H9 (cell line): ENCODE measurements at regions not wholly inside any gene's neighbourhood (a gene's known extent, or its start where the extent isn't known, plus 50 kb on each side); places are given as distances from the start of the nearest gene placed in this dataset.

ENCODE experiments used
- DNase-seq: peaks from one replicate; pipeline ENCODE4 v3.0.0-alpha.2; 2017
- H2AFZ ChIP-seq: one replicate; pipeline ENCODE4 v1.6.1; 2013; ENCODE audit warnings: mild to moderate bottlenecking, low read length, control low read depth, moderate library complexity
- H2AK5ac ChIP-seq: 2 replicates; pipeline ENCODE4 v1.6.1; 2013; ENCODE audit warnings: low read length, control low read depth, mixed read lengths; ENCODE audit not compliant: insufficient read length
- H2BK120ac ChIP-seq: one replicate; pipeline ENCODE4 v1.6.1; 2013; ENCODE audit warnings: low read depth, mild to moderate bottlenecking, low read length, control low read depth, inconsistent platforms; ENCODE audit not compliant: poor library complexity, severe bottlenecking
- H2BK12ac ChIP-seq: 2 replicates; pipeline ENCODE4 v1.6.1; 2013; ENCODE audit warnings: low read length, control low read depth, mixed read lengths, low read depth; ENCODE audit not compliant: insufficient read length
- H2BK15ac ChIP-seq: 2 replicates; pipeline ENCODE4 v1.6.1; 2013; ENCODE audit warnings: low read depth, low read length, control low read depth
- H2BK20ac ChIP-seq: one replicate; pipeline ENCODE4 v1.6.1; 2013; ENCODE audit warnings: low read depth, mild to moderate bottlenecking, low read length, control low read depth, inconsistent platforms; ENCODE audit not compliant: poor library complexity, severe bottlenecking
- H2BK5ac ChIP-seq: 2 replicates; pipeline ENCODE4 v1.6.1; 2013; ENCODE audit warnings: low read length, control low read depth, mixed read lengths; ENCODE audit not compliant: insufficient read length
- H3K14ac ChIP-seq: 2 replicates; pipeline ENCODE4 v1.6.1; 2013; ENCODE audit warnings: low read length, control low read depth; ENCODE audit not compliant: insufficient read depth
- H3K18ac ChIP-seq: 2 replicates; pipeline ENCODE4 v1.6.1; 2013; ENCODE audit warnings: low read depth, mild to moderate bottlenecking, mixed read lengths, low read length, control low read depth; ENCODE audit not compliant: insufficient read length
- H3K23ac ChIP-seq: 2 replicates; pipeline ENCODE4 v1.6.1; 2013; ENCODE audit warnings: low read length, control low read depth, mixed read lengths, low read depth; ENCODE audit not compliant: insufficient read length
- H3K23me2 ChIP-seq: 2 replicates; pipeline ENCODE4 v1.6.1; 2013; ENCODE audit warnings: low read depth, mild to moderate bottlenecking, mixed read lengths, low read length, control low read depth; ENCODE audit not compliant: insufficient read length, poor library complexity, severe bottlenecking
- H3K27ac ChIP-seq: 2 replicates; pipeline ENCODE4 v1.5.1; 2013; ENCODE audit warnings: low read length, control low read depth, mixed read lengths, low read depth; ENCODE audit not compliant: insufficient read length
- H3K27me3 ChIP-seq: 2 replicates; pipeline ENCODE4 v1.6.1; 2013; ENCODE audit warnings: low read length, control low read depth, inconsistent platforms; ENCODE audit not compliant: insufficient read depth
- H3K4ac ChIP-seq: 2 replicates; pipeline ENCODE4 v1.6.1; 2013; ENCODE audit warnings: low read depth, mild to moderate bottlenecking, control low read depth, inconsistent platforms, low read length, moderate library complexity
- H3K4me1 ChIP-seq: 2 replicates; pipeline ENCODE4 v1.6.1; 2013; ENCODE audit warnings: low read length, control low read depth, inconsistent platforms; ENCODE audit not compliant: insufficient read depth
- H3K4me2 ChIP-seq: 2 replicates; pipeline ENCODE4 v1.6.1; 2013; ENCODE audit warnings: low read length, control low read depth, mixed read lengths; ENCODE audit not compliant: insufficient read length, insufficient read depth
- H3K56ac ChIP-seq: 2 replicates; pipeline ENCODE4 v1.6.1; 2013; ENCODE audit warnings: low read depth, mild to moderate bottlenecking, mixed read lengths, low read length, control low read depth; ENCODE audit not compliant: insufficient read length
- H3K79me1 ChIP-seq: 2 replicates; pipeline ENCODE4 v1.6.1; 2013; ENCODE audit warnings: low read depth, mild to moderate bottlenecking, moderate library complexity, low read length, control low read depth, inconsistent platforms; ENCODE audit not compliant: insufficient read depth, poor library complexity, severe bottlenecking
- H3K79me2 ChIP-seq: 2 replicates; pipeline ENCODE4 v1.6.1; 2013; ENCODE audit warnings: low read length, control low read depth, inconsistent platforms; ENCODE audit not compliant: insufficient read depth
- H3K9ac ChIP-seq: 2 replicates; pipeline ENCODE4 v1.6.1; 2013; ENCODE audit warnings: low read length, control low read depth, mixed read lengths; ENCODE audit not compliant: insufficient read length; ENCODE audit errors: extremely low read depth
- H3K9me3 ChIP-seq: one replicate; pipeline ENCODE4 v1.6.1; 2013; ENCODE audit warnings: low read depth, low read length, inconsistent platforms; ENCODE audit not compliant: control insufficient read depth
- H3T11ph ChIP-seq: one replicate; pipeline ENCODE4 v1.6.1; 2013; ENCODE audit warnings: mild to moderate bottlenecking, low read length, control low read depth, inconsistent platforms
- H4K20me1 ChIP-seq: one replicate; pipeline ENCODE4 v1.6.1; 2013; ENCODE audit not compliant: control insufficient read depth, insufficient read length, insufficient read depth
- H4K5ac ChIP-seq: 2 replicates; pipeline ENCODE4 v1.6.1; 2013; ENCODE audit warnings: low read depth, mild to moderate bottlenecking, mixed read lengths, low read length, control low read depth; ENCODE audit not compliant: insufficient read length
- H4K8ac ChIP-seq: replicated peaks from 2 replicates; pipeline ENCODE4 v1.6.1; 2013; ENCODE audit warnings: low read length, control low read depth, mixed read lengths, low read depth; ENCODE audit not compliant: insufficient read length
- H4K91ac ChIP-seq: 2 replicates; pipeline ENCODE4 v1.6.1; 2013; ENCODE audit warnings: low read depth, mild to moderate bottlenecking, moderate library complexity, mixed read lengths, low read length, control low read depth; ENCODE audit not compliant: insufficient read length
- H3K27ac Mint-ChIP-seq, 3 experiments: 2 replicates in 2 of 3; 3 replicates in 1 of 3; pipeline ENCODE4 v1.8.0; 2020 to 2021; ENCODE audit warnings: mixed read lengths in 3 of 3, mild to moderate bottlenecking in 1 of 3, moderate library complexity in 1 of 3
- H3K27me3 Mint-ChIP-seq: 2 replicates; pipeline ENCODE4 v1.8.0; 2021; ENCODE audit warnings: low read depth, mild to moderate bottlenecking, moderate library complexity, mixed read lengths
- H3K36me3 Mint-ChIP-seq, 3 experiments: 2 replicates in 2 of 3; 3 replicates in 1 of 3; pipeline ENCODE4 v1.8.0; 2020 to 2021; ENCODE audit warnings: low read depth in 3 of 3, mixed read lengths in 3 of 3; ENCODE audit not compliant: insufficient read depth in 1 of 3
- H3K4me1 Mint-ChIP-seq, 2 experiments: 2 replicates each; pipeline ENCODE4 v1.8.0; 2020; ENCODE audit warnings: mixed read lengths in 2 of 2
- H3K4me3 Mint-ChIP-seq, 2 experiments: 2 replicates in 1 of 2; 3 replicates in 1 of 2; pipeline ENCODE4 v1.8.0; 2020 to 2021; ENCODE audit warnings: mild to moderate bottlenecking in 2 of 2, mixed read lengths in 2 of 2, moderate library complexity in 1 of 2
- H3K9me3 Mint-ChIP-seq, 2 experiments: 2 replicates in 1 of 2; 3 replicates in 1 of 2; pipeline ENCODE4 v1.8.0; 2020; ENCODE audit warnings: mild to moderate bottlenecking in 2 of 2, mixed read lengths in 2 of 2, moderate library complexity in 1 of 2
- CTCF ChIP-seq: fragments of 200-600 bp; sonication (generic); conservative IDR thresholded peaks from 3 replicates; pipeline ENCODE4 v1.8.0; 2021; ENCODE audit warnings: antibody characterized with exemption, mild to moderate bottlenecking
- WGBS: extraction: QIAGEN DNeasy Blood & Tissue Kit; methylation state at CpG from one replicate; pipeline ENCODE4 v1.1.7; 2013; ENCODE audit warnings: missing lambda C conversion rate, low lambda C conversion rate, mixed read lengths; ENCODE audit not compliant: insufficient read length; ENCODE audit errors: extremely low coverage; 5-methylcytosine and 5-hydroxymethylcytosine counted together

- Histone ChIP-seq H2AFZ (no peak overlapping the region), H3K27me3 (no peaks in the 10 kb centered on the region), H3K9me3 (no peaks in the 10 kb centered on the region), H3K4me2 (no peak overlapping the region), H3K23me2 (no peaks in the 10 kb centered on the region), H2BK12ac (no peak overlapping the region), H3K9ac (no peak overlapping the region), H3K23ac (no peak overlapping the region), H2BK20ac (no peak overlapping the region), H3K79me2 (no peaks in the 10 kb centered on the region), H4K20me1 (no peaks in the 10 kb centered on the region), H3K79me1 (no peaks in the 10 kb centered on the region), H3K4me1 (no peaks in the 10 kb centered on the region), H2AK5ac (no peak overlapping the region), H3K4ac (no peak overlapping the region), H3K27ac (no peak overlapping the region), H2BK120ac (no peak overlapping the region), H3T11ph (no peak overlapping the region), H3K18ac (no peak overlapping the region), H2BK15ac (no peak overlapping the region), H3K56ac (no peak overlapping the region), H3K14ac (no peak overlapping the region), H4K8ac (no peak overlapping the region), H4K5ac (no peak overlapping the region), H4K91ac (no peak overlapping the region), H2BK5ac (no peak overlapping the region)
- Mint-ChIP-seq H3K36me3 (no peaks in the 10 kb centered on the region), H3K27me3 (no peaks in the 10 kb centered on the region), H3K27ac (no peak overlapping the region), H3K4me1 (peaks cover 3% of the 10 kb centered on the region in 2 experiments), H3K4me3 (no peak overlapping the region), H3K9me3 (no peaks in the 10 kb centered on the region)
- WGBS = no CpG with 5 or more reads among the region's 4 CpGs
- no peak for DNase-seq
- TF ChIP-seq CTCF = no peak
Observed at GRCh38 chr1:216846339-216846738, 123.1 kb upstream of the ESRRG start.
